Transverse colon (tissue), 3 donors: ENCODE measurements at regions not wholly inside any gene's neighbourhood (a gene's known extent, or its start where the extent isn't known, plus 50 kb on each side); places are given as distances from the start of the nearest gene placed in this dataset.

ENCODE experiments used
- CTCF ChIP-seq, 5 experiments: fragments of 200-600 bp in 3 of 5; fragments of 450-650 bp in 2 of 5; sonication (generic) in 3 of 5; IDR thresholded peaks; 1 replicate in 2 of 5; 2 replicates in 3 of 5; pipeline ENCODE4 v1.5.1; 2016 to 2017; ENCODE audit warnings: antibody characterized with exemption in 5 of 5, inconsistent platforms in 3 of 5, mild to moderate bottlenecking in 2 of 5, moderate library complexity in 1 of 5
- POLR2A ChIP-seq: fragments of 450-650 bp; IDR thresholded peaks from one replicate; pipeline ENCODE4 v1.6.1; 2016; ENCODE audit warnings: antibody characterized with exemption, mild to moderate bottlenecking, moderate library complexity

DNA sequence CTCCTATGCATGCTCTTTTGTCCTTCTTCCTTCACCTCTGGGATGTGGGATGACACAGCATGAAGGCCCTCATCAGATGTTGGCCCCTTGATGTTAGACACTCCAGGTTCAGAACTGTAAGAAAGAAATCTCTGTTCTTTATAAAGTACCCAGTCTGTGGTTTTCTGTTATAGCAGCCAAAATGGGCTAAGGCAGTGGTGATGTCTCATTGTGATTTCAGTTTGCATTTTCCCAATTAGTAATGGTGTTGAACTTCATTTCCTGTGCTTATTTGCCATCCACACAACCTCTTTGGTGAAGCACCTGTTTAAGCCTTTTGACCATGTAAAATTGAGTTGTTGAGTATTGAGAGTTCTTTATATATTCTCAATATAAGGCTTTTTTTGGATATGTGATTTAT is 129.3 kb upstream of the C1orf174 start:
- TF ChIP-seq CTCF (IDR thresholded peaks at IDR 0.05), result no peak
- TF ChIP-seq POLR2A, result no peak
